IPS-NIHi11 (cell line): ENCODE measurements at regions not wholly inside any gene's neighbourhood (a gene's known extent, or its start where the extent isn't known, plus 50 kb on each side); places are given as distances from the start of the nearest gene placed in this dataset.

ENCODE experiments used
- DNase-seq: peaks from one replicate; pipeline ENCODE4 v3.0.0; 2012; ENCODE audit warnings: mixed read lengths, low spot score

- DNase-seq: no peak
Measured at GRCh38 chr11:42498971-42499370, 812.8 kb upstream of the API5 start.

- no peak for DNase-seq
Measured at GRCh38 chr11:42502151-42502550, 809.6 kb upstream of the API5 start.

DNA sequence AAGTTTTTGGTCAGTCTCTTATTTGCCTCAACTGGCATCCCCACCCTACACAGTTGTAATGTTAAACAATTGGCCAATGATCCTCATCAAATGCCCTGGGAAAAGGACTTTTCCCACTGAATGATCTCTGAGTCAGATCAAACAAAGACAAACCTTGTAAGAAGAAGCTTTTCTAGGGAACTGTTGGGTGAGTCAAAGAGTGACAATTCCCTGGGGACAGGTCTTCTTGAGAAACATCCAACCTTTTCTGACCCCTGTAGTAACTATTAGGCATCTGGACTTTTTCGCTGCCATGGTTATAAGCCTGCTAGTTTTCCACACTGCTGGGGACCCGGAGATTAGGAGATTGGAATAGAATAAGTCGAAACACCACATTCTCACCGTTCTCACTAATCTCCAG, 789.8 kb upstream of the API5 start:
- DNase-seq: no peak

DNA sequence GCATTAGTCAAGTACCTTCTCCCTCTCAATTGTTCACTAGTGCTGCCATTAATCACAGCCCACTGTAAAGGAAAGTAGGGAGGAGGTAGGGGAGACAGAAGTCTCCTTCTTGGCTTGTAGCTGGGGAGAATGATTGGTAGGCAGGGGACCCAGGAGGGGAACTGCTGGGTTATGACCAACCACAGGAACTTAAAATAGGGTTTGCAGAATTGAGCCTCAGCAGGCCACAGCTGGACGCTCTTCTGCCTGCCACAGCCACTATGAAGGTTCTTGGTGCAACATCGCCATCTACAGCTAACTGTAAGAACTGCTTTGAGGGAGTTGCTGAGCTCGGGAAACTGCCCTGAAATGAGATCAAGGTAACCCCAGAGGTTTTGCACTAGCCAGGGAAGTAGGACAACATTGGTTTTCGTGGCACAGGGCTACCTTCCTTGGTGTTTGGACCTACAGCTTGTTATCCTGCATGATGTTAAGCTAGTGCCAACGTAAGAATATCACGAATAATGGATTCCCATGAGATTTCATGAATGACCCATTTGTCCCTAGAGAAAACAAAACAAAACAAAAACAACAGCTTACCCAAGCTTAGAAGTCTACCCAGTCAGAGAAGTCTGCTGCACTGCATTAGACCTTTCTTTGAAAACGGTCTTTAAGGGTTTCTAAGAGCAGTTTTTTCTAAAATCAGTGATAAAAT, 787.1 kb upstream of the API5 start:
- peak; percentile 60 for DNase-seq

- DNase-seq: no peak
Measured at GRCh38 chr11:42526426-42526825, 785.4 kb upstream of the API5 start.

DNA sequence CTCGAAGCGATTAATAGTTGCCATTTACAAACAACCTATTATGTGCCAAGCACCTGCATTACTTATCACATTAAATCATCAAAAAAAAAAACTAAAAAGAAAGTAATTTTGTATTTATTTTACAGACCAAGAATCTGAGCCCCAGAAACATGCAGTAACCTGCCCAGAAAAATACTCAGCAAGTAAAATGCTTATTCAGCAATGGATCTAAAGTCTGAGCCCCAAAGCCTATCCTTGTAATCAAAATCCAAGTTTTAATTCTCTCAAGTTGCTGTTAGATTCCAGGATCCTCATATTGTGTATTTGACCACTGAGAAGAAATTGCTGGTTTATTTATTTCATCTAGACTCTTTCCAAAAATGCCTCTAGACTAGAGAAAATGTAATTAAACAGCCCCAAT, 783.3 kb upstream of the API5 start:
- DNase-seq: no peak

- no peak for DNase-seq
Measured at GRCh38 chr11:42528911-42529310, 782.9 kb upstream of the API5 start.

DNA sequence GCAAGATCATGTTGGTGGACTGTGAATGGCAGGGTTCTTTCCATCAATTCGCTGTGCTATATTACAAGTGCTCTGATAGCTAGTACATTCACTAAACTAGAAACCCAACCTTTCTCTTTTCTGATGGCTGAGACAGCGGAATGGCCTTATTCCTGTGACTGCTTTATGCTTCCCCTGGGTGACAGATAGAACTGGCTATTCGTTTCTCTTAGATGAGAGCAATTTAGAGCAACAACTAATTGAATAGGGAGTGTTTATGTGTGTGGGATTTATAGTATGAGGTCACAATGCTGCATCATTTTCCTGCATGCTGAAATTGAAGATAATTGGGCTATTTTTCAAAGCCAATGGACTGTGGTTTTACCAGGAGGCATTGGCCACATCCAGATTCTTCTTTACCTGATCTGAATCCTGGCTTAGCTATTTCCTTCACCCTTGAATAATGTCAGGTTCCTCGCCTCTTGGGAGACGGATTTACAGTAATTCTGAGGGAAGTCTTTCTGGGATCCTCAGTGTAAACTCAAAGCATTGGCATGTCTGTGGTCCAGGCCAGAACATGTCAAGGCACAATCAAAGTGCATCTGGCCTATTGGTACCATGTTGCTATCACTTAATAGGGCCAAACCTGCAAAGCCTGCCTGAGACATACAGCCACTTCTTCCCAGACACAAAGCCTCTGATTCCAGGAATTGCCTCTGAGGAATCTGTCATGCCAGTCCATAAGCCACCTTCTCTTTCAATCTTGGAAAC, 775.0 kb upstream of the API5 start:
- DNase-seq: no peak

DNA sequence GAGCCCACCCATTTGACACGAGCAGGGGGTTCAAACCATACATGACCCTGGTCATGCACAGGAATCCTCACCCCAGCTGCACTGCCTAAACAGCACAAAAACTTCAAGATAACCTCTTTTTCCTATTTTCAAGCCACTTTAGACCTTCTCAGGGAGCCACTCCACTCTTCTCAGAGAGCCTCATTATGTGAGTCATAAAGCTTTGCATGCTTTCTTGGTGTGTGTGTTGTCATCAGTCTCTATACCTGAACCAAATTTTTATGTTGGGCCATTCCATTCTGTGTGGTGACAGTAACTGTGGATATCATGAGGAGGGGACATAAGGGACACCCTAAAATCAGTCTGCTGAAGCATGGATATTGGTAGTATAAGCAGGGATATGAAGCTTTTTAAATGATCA, 769.5 kb upstream of the API5 start:
- DNase-seq: no peak

DNA sequence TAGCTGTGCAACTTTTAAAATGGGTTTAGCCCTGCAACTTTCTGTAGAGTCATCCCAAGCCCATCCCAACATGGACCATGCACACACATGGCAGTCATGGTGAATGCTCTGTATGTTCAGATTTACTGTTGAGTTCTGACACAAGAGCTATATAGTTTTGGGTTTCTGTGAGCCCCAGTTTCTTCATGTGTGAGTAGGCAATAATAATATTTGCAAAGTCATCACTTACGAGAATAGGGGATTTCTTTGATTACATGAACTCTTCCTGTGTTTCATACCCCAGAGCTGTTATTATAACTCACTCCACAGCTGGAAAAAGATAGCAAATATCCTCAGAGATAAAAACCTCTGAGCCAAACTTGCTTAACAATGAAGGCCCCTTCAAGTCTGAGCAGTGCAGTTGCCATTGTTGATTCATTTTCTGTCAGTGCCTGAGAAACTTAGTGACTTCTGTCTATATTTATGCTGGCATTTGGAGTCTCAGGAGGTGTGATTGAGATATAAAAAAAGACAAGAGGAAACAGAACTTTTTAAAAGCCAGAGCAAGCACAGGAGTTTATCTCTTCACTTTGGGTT, 767.9 kb upstream of the API5 start:
- no peak for DNase-seq

DNA sequence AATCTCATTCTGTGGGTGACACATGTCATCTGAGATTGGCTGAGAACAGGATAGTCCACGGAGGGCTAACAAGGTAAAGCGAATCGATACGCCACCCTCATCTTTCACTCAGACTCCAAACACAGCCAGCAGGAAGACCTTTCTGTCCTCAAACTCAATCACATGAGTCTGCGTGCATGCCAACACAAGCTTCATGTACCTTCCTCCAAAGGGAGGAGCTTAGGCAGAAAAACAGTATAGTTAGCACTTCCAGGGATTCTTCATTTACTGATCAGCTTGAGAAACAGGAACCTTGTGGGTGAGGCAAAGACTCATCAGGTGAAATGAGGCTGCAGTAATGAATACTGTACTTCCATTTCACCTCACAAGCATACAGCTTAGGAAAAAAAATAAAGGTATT, 767.1 kb upstream of the API5 start:
- DNase-seq: no peak

DNA sequence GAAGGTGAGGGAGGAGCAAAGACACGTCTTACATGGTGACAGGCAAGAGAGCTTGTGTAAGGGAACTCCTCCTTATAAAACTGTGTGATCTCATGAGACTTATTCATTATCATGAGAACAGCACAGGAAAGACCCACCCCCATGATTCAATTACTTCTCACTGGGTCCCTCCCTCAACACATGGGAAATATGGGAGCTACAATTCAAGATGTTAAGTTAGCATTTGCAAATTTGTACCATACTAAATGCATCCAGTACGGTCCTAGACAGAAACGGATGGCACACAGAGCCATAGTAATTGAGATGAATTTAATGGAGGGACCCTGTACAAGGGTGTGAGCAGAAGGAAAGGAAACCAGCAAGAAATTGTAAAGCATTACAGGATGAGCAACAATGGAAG, 765.8 kb upstream of the API5 start:
- DNase-seq: no peak

DNA sequence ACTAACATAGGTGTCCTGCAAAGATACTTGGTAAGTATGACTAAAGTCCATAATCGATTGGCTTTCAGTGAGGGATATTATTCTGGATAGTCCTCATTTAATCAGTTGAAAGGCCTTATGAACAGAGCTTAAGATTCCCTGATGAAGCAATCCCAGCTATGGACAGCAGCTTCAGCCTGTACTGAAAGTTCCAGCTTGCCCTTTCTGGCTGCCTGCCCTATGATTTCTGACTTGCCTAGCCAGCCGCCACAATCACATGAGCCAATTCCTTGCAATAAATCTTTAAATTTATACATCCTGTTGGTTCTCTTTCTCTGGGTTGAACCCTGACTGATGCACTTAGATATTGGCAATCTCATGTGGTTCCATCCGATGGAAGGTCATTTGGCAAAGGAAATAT, 759.0 kb upstream of the API5 start:
- DNase-seq: no peak

- no peak for DNase-seq
Measured at GRCh38 chr11:42555190-42555589, 756.6 kb upstream of the API5 start.

DNA sequence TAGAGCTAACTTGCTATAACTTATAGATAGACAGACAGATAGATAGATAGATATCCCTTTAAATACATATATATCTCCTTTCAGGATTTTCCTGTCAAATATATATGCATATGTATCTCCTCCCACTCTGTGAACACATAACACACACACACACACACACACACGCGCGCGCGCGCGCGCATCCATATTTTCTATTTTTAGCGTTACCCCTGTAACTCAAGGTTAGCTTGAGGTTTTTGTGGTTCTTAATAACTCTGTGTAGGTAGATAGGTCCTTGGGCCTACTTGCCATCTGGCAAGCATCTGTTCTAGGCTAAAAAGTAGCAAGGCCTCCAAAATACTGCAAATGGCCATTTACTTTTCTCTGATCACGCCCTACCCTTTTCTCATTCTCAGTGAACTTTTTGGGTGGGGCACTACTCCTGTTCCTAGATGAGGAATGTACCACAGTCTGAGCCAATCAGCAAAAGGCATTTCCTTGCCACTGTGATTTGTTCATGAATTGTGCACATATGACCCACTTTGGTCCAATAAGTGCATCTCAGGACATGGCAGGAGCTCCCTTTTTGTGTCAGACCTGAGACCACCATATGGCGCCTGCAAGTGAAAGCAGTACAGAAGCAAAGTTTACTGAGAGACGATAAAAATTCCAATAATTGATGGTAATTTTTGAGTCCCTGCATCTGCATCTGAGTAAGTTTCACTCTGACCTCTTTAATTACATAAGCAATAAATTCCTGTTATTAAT, 740.5 kb upstream of the API5 start:
- DNase-seq: no peak

GRCh38 chr11:42571878-42572610, 739.8 kb upstream of the API5 start:
- no peak for DNase-seq

- DNase-seq: no peak
Measured at GRCh38 chr11:42576318-42576717, 735.5 kb upstream of the API5 start.

DNA sequence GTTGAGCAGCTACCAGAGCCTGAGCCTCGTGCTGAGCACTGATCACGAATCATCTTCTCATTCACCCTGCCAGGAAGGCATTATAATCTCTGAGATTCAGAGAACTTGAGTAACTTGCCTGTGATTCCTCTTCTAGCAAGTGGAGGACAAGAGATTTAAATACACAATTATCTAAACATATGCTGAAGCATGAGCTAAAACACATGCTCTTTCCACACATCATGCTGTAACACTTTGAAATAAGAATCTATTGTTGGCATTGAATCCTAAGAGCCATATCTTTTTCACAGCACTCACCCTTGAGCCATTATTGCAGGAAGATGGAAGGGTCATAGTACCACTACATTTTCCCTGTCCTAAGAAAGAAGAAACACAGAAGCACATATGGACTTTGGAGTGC, 722.5 kb upstream of the API5 start:
- DNase-seq: no peak

GRCh38 chr11:42591841-42592240, 720.0 kb upstream of the API5 start:
- DNase-seq: no peak

DNA sequence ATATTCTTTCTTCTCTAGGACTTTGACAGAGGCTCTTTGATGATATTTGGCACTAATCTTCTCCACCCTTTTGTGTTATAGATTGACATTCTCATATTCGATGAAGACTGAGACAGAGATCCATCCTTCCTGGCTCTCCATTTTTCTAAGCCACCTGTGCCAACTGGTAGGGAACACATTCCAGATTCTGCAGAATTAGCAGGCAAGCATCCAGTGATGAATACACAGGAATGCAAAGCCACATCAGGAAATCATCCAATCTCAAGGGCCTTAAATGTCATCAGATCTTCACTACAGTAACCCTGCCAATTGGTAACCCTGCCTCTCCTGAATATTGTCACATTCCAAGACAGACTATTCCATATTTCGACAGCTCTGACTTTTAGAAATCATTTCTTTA, 718.4 kb upstream of the API5 start:
- DNase-seq: no peak

GRCh38 chr11:42595876-42596275, 715.9 kb upstream of the API5 start:
- peak; percentile 12 for DNase-seq

DNA sequence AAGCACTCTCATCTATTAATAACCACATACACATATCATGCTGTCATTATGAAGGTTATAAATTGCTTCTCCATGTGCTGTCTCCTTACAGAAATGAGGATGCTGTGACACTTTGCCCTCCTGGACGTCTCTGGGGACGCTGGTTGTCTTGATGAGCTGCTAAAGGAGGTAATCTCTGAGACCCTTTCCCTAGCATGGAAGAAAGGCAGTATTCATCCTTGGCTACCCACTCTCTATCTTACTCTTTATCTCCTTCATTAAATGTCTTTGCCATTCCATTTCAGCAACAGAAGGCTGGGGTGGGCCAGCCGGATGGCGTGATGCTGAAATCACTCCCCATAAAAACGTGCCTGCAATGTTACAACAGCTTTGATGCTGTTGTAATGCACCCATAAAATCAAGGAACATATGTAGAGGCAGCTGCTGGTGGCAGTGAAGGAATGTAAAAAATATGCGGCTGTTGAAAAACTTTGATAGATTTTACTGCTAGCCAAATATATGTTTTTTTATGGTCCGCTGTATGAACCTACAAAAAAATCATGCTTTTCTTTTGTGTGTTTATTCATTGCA, 715.1 kb upstream of the API5 start:
- no peak for DNase-seq
